ENCODE measurements at regions not wholly inside any gene's neighbourhood (a gene's known extent, or its start where the extent isn't known, plus 50 kb on each side); places are given as distances from the start of the nearest gene placed in this dataset.

DNA sequence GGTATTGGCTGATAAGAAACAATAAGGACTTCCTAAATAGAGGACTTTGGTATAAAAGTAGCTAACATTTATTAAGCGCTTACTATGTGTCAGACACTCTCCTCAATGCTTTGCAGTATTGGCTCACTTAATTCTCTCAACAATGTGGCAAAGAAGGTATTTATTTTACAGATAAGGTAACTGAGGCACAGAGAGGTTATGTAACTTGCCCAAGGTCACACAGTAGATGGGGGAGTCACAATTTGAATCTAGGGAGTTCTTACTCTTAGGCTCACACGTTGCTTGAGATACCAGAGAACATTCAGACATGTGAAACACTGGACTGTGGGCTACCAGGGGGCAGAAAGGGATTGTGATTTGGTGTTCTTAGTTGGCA, 60.8 kb upstream of the GPR158 start:
- no peak for DNase-seq

DNA sequence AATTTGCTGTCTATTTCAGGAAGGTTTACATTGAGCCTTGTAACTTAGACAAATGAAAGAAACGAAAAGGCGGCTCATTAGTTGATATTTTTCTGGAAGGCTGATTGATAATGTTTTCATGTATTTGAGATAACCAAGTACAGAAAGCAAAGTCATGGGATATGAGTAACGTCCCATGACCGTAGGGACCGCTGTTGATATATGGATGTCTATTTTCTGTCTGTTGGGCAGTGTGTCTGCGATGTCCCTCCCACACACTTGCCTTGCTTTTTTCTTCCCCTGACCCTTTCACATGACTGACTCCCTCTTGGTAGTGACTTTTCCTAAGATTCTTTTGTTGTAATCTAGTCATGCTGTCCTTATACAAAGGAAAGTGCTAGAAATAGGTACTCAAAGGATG, 57.0 kb upstream of the GPR158 start:
- DNase-seq, result no peak

DNA sequence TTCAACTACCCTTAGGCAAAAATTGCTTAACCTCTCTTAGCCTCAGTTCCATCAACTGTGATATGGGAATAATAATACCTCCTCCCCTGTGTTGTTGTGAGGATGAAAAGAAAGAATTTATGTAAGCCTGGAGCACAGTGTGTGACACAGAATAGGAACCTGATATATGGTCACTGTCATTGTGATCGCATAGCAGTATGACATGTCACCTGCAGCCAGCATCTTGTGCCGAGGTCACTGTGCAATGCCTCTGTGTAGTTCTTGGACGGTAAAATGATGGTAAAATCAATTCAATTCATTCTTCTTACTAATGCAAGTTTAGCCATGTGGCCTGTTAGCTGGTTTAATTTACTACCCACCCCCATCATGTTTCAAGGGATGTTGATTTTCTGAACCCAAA, 54.6 kb upstream of the GPR158 start:
- no peak for DNase-seq

Data from right hindlimb (tissue), 1 donor.